ENCODE measurements at regions not wholly inside any gene's neighbourhood (a gene's known extent, or its start where the extent isn't known, plus 50 kb on each side); places are given as distances from the start of the nearest gene placed in this dataset.

DNA sequence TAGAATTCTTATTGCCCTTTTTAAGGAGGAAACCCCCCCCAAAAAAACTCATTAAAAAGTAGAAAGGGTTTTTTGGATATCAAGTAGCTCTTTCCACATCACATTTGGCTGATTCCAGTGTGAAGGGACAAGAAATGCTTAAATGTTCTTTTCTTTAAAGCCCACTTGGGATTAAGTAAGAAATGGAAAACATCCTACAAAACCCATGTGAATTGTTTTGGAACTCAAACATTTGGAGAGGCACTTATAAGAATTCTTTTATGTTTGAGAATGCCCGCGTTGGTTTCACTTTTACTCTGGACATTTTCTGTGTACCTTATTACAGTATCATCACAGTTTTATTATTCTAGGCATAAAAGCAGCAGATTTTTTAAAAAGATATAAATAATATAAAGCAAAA is 301.1 kb upstream of the ACTBL2 start:
- Histone ChIP-seq H3K4me1 (ENCODE audit: control insufficient read depth in 1 of 2, insufficient read depth in 2 of 2, low read length in 2 of 2) (no peaks in the 10 kb centered on the region), H3K27me3 (ENCODE audit: low read depth, low read length) (no peaks in the 10 kb centered on the region), H3K36me3 (ENCODE audit: control insufficient read depth in 1 of 2, insufficient read depth in 2 of 2, low read length in 2 of 2) (no peaks in the 10 kb centered on the region), H3K27ac (ENCODE audit: low read length) (no peak overlapping the region), H3K4me3 (ENCODE audit: low read depth in 1 of 2, low read length in 2 of 2) (no peak overlapping the region), H3K9me3 (ENCODE audit: control insufficient read depth in 1 of 2, low read length in 2 of 2) (no peaks in the 10 kb centered on the region)

DNA sequence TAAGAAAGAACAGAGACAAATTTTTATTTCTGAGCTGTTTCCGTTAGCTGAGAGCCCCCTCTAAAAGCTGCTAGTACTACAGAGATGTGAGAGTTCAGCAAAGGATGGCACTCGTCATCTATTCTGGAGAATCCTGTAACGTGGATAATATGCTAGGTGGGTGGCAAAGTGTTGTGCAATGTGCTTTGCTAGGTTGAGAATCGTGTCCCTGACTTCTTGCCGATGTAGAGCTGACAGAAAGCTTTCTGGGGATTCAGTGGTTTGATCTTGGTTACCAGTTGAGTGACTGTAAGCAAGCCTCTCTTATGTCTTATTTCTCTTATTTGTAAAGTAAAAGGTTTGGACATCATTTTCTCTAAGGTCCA is 298.3 kb upstream of the ACTBL2 start:
- no peak overlapping the region for H3K27ac ChIP-seq (ENCODE audit: low read length)
- no peaks in the 10 kb centered on the region for H3K9me3 ChIP-seq (ENCODE audit: control insufficient read depth in 1 of 2, low read length in 2 of 2)
- no peaks in the 10 kb centered on the region for H3K27me3 ChIP-seq (ENCODE audit: low read depth, low read length)
- H3K36me3 ChIP-seq (ENCODE audit: control insufficient read depth in 1 of 2, insufficient read depth in 2 of 2, low read length in 2 of 2): no peaks in the 10 kb centered on the region
- no peaks in the 10 kb centered on the region for H3K4me1 ChIP-seq (ENCODE audit: control insufficient read depth in 1 of 2, insufficient read depth in 2 of 2, low read length in 2 of 2)
- no peak overlapping the region for H3K4me3 ChIP-seq (ENCODE audit: low read depth in 1 of 2, low read length in 2 of 2)

DNA sequence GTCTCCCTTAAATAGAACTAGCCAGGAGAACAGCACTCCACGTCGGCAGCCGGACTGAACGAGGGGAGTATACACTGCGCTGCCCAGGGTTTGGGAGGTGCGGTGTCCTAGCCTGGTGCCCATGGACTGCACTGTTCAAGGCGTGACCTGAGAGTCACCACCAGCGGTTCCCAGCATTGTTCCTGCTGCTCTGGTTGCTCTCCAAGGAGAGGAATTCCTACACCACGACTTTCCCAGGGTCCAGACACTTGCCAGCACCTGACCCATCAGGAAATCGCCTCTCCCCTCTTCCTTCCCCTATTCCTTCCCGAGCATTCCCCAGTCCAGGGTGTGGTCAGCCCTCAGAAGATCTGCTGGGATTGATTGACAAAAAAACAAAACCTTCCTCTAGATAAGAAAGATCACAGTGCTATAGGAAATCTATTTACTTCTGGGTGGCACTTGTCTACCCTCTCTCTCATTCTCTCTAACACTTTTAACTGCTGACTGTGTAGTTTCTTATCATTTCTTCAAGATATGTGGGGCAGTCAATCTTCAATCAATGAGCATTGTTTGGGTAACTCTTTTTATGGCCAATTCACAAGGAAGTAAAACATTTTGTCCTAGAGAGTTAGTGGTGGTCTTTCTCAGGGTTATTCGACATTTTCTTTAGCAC is 297.8 kb upstream of the ACTBL2 start:
- no peak overlapping the region for H3K27ac ChIP-seq (ENCODE audit: low read length)
- no peak overlapping the region for H3K4me3 ChIP-seq (ENCODE audit: low read depth in 1 of 2, low read length in 2 of 2)
- H3K4me1 ChIP-seq (ENCODE audit: control insufficient read depth in 1 of 2, insufficient read depth in 2 of 2, low read length in 2 of 2): no peaks in the 10 kb centered on the region

DNA sequence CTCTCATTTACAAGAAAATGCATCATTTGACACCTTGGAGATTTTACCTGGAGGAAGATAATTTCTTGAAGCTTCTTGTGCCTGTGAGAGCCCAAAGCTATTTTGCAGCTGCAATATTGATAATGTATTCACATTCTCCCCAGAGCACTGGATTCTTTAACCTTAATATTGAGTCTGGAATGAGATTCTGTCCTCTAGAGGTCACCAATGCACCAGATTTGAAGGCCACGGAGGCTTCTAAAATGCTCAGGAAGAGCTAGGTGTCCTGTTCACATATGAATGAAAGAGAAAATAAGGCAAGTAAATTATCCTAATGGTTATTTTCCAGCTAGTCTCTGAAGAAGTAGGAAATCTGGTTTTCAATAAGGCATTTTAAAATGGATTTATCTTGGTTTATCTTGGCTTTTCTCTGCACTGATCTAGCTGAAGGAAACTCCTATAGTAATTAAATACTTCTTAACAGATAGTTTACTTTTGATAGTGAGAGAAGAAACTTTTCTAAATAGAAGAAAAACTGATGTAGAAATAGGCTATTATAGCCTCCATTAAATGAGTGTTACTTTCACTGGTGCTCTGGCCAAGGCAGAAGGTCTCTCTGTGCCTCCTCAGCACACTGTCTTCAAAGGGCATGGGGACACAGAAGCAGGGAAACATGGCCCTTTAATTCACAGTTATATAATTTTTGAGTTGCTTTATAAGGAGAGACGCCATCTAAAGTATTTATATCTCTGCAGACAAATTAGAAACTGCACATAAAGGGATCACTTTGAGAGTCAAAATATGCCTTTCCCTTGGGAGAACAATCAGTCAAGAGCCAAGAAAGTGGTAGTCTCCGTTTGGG is 297.0 kb upstream of the ACTBL2 start:
- Histone ChIP-seq H3K4me3 (ENCODE audit: low read depth in 1 of 2, low read length in 2 of 2) (no peak overlapping the region), H3K27ac (ENCODE audit: low read length) (no peak overlapping the region), H3K27me3 (ENCODE audit: low read depth, low read length) (no peaks in the 10 kb centered on the region)

More for the DNA sequence above, 297.8 kb upstream of the ACTBL2 start:
- no peaks in the 10 kb centered on the region for H3K36me3 ChIP-seq (ENCODE audit: control insufficient read depth in 1 of 2, insufficient read depth in 2 of 2, low read length in 2 of 2)
- H3K9me3 ChIP-seq (ENCODE audit: control insufficient read depth in 1 of 2, low read length in 2 of 2): no peaks in the 10 kb centered on the region
- no peaks in the 10 kb centered on the region for H3K27me3 ChIP-seq (ENCODE audit: low read depth, low read length)

DNA sequence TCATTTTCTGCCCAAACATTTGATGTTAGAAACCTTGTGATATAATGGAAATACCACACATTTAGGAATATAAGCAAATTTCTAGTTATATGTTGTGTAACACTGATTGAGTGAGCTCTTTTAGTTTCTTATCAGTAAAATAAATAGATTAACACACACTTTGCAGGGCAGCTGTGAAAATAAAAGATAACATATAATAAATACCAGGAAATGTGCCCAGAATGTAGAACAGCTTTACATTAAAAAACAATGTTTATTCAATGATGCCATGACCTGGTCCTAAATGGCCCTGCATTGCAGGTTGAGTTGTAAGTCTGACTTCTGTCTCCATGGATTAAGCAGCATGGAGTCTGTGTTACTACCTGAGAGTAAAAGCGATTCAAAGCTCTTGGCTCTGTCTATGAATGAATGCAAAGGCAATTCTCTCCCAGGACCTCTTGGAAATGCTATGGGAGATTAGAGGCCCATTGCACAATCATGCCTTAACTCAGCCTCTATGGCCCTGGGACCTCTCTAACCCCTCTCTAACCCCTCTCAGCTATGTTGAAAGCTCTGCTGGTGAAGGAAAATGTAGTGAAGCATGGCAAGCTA is 296.0 kb upstream of the ACTBL2 start:
- H3K4me1 ChIP-seq (ENCODE audit: control insufficient read depth in 1 of 2, insufficient read depth in 2 of 2, low read length in 2 of 2): no peaks in the 10 kb centered on the region
- H3K27me3 ChIP-seq (ENCODE audit: low read depth, low read length): no peaks in the 10 kb centered on the region
- H3K9me3 ChIP-seq (ENCODE audit: control insufficient read depth in 1 of 2, low read length in 2 of 2): no peaks in the 10 kb centered on the region
- H3K36me3 ChIP-seq (ENCODE audit: control insufficient read depth in 1 of 2, insufficient read depth in 2 of 2, low read length in 2 of 2): no peaks in the 10 kb centered on the region
- H3K27ac ChIP-seq (ENCODE audit: low read length): no peak overlapping the region
- no peak overlapping the region for H3K4me3 ChIP-seq (ENCODE audit: low read depth in 1 of 2, low read length in 2 of 2)

More for the DNA sequence above, 297.0 kb upstream of the ACTBL2 start:
- no peaks in the 10 kb centered on the region for H3K36me3 ChIP-seq (ENCODE audit: control insufficient read depth in 1 of 2, insufficient read depth in 2 of 2, low read length in 2 of 2)
- no peaks in the 10 kb centered on the region for H3K9me3 ChIP-seq (ENCODE audit: control insufficient read depth in 1 of 2, low read length in 2 of 2)
- no peaks in the 10 kb centered on the region for H3K4me1 ChIP-seq (ENCODE audit: control insufficient read depth in 1 of 2, insufficient read depth in 2 of 2, low read length in 2 of 2)

DNA sequence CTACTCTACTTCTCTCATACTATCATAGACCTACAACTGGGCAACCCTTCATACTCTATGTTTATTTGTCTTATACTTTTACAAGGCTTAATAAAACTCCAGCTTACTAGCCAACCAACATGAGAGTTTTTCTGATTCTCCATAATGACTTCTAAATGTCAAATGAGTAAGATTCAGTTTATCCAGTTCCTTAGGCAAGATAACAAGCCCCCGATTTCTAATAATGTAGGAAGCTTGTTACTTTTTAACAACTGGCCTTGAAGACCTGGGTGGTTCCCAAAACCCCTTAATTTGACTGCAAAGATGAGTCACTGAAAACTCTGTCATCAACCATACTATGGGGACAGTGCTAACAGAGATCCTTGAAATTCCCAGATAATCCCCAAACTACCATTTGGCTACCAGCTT is 294.6 kb upstream of the ACTBL2 start:
- Histone ChIP-seq H3K27me3 (ENCODE audit: low read depth, low read length) (no peaks in the 10 kb centered on the region), H3K27ac (ENCODE audit: low read length) (no peak overlapping the region), H3K36me3 (ENCODE audit: control insufficient read depth in 1 of 2, insufficient read depth in 2 of 2, low read length in 2 of 2) (no peaks in the 10 kb centered on the region), H3K4me3 (ENCODE audit: low read depth in 1 of 2, low read length in 2 of 2) (no peak overlapping the region), H3K9me3 (ENCODE audit: control insufficient read depth in 1 of 2, low read length in 2 of 2) (no peaks in the 10 kb centered on the region), H3K4me1 (ENCODE audit: control insufficient read depth in 1 of 2, insufficient read depth in 2 of 2, low read length in 2 of 2) (no peaks in the 10 kb centered on the region)

DNA sequence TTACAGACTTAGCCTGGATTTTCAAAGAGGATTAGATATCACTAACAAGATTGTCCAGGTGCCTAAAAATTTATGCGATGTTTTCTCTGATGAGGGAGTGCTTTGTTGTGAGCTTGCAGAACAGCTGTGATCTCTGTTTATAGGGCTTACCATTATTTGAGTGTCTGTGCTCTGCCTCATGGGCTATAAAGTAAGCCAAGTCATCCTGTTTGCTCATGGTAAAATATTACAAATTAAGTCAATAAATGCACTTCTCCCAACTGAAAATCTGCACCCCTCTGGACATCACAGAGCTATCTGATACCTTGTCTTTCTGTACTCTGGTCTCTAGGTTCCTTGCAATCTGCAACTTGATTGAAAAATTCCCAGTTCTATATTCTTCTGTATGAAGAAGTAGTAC is 293.4 kb upstream of the ACTBL2 start:
- no peaks in the 10 kb centered on the region for H3K4me1 ChIP-seq (ENCODE audit: control insufficient read depth in 1 of 2, insufficient read depth in 2 of 2, low read length in 2 of 2)
- H3K9me3 ChIP-seq (ENCODE audit: control insufficient read depth in 1 of 2, low read length in 2 of 2): no peaks in the 10 kb centered on the region
- no peaks in the 10 kb centered on the region for H3K27me3 ChIP-seq (ENCODE audit: low read depth, low read length)
- H3K4me3 ChIP-seq (ENCODE audit: low read depth in 1 of 2, low read length in 2 of 2): no peak overlapping the region
- no peak overlapping the region for H3K27ac ChIP-seq (ENCODE audit: low read length)
- no peaks in the 10 kb centered on the region for H3K36me3 ChIP-seq (ENCODE audit: control insufficient read depth in 1 of 2, insufficient read depth in 2 of 2, low read length in 2 of 2)

DNA sequence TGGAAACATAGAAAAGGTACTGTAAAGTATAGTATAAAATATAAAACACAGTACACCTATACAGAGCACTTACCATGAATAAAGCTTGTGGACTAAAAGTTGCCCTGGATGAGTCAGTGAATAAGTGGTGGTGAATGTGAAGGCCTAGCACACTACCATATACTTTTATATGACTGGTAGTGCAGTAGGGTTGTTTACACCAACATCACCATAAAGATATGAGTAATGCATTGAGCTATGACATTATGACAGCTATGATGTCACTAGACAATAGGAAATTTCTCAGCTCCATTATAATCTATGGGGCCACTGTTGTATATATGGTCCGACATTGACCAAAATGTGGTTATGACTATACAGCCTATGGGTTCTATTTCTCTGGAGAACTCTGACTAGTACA is 291.8 kb upstream of the ACTBL2 start:
- Histone ChIP-seq H3K36me3 (ENCODE audit: control insufficient read depth in 1 of 2, insufficient read depth in 2 of 2, low read length in 2 of 2) (no peaks in the 10 kb centered on the region), H3K4me3 (ENCODE audit: low read depth in 1 of 2, low read length in 2 of 2) (no peak overlapping the region), H3K27ac (ENCODE audit: low read length) (no peak overlapping the region), H3K4me1 (ENCODE audit: control insufficient read depth in 1 of 2, insufficient read depth in 2 of 2, low read length in 2 of 2) (no peaks in the 10 kb centered on the region), H3K9me3 (ENCODE audit: control insufficient read depth in 1 of 2, low read length in 2 of 2) (no peaks in the 10 kb centered on the region), H3K27me3 (ENCODE audit: low read depth, low read length) (no peaks in the 10 kb centered on the region)

DNA sequence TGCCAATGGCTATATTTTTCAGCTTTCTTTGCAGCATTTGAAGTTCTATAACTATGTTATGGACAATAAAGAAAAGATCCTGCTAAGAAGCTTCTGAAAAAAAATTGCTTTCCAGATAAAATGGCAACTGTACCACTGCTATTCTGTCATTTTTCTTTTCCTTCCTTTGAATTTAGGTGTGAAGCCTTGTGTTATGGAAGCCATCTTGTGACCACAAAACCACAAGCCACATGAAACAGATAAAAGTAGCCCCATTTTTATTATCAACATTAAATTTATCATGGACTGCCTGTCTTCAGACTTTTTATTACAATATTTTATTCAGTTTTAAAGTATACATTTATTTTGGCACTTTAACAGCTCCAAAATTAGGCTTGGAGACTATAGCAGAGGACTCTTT is 289.9 kb upstream of the ACTBL2 start:
- H3K4me1 ChIP-seq (ENCODE audit: control insufficient read depth in 1 of 2, insufficient read depth in 2 of 2, low read length in 2 of 2): no peaks in the 10 kb centered on the region
- no peak overlapping the region for H3K4me3 ChIP-seq (ENCODE audit: low read depth in 1 of 2, low read length in 2 of 2)
- no peaks in the 10 kb centered on the region for H3K36me3 ChIP-seq (ENCODE audit: control insufficient read depth in 1 of 2, insufficient read depth in 2 of 2, low read length in 2 of 2)
- H3K27ac ChIP-seq (ENCODE audit: low read length): no peak overlapping the region
- H3K27me3 ChIP-seq (ENCODE audit: low read depth, low read length): no peaks in the 10 kb centered on the region
- no peaks in the 10 kb centered on the region for H3K9me3 ChIP-seq (ENCODE audit: control insufficient read depth in 1 of 2, low read length in 2 of 2)

DNA sequence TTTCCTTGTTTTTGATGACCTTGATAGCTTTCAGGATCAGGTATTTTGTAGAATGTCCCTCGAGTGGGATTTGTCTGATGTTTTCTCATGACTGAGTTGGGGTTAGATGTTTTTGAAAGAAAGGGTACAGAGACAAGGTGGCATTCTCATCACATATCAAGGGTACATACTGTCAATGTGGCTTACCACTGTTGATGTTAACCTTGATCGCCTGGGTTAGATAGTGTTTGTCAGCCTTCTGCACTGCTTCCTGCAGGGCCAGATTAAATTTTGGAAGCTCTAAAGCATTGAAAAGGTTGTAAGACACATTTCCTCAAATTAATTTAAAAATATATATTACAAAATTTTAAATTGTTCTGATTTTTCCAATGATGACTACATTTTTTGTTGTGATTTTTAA is 287.4 kb upstream of the ACTBL2 start:
- Histone ChIP-seq H3K36me3 (ENCODE audit: control insufficient read depth in 1 of 2, insufficient read depth in 2 of 2, low read length in 2 of 2) (no peaks in the 10 kb centered on the region), H3K4me3 (ENCODE audit: low read depth in 1 of 2, low read length in 2 of 2) (no peak overlapping the region), H3K9me3 (ENCODE audit: control insufficient read depth in 1 of 2, low read length in 2 of 2) (no peaks in the 10 kb centered on the region), H3K27ac (ENCODE audit: low read length) (no peak overlapping the region), H3K27me3 (ENCODE audit: low read depth, low read length) (no peaks in the 10 kb centered on the region), H3K4me1 (ENCODE audit: control insufficient read depth in 1 of 2, insufficient read depth in 2 of 2, low read length in 2 of 2) (no peaks in the 10 kb centered on the region)

DNA sequence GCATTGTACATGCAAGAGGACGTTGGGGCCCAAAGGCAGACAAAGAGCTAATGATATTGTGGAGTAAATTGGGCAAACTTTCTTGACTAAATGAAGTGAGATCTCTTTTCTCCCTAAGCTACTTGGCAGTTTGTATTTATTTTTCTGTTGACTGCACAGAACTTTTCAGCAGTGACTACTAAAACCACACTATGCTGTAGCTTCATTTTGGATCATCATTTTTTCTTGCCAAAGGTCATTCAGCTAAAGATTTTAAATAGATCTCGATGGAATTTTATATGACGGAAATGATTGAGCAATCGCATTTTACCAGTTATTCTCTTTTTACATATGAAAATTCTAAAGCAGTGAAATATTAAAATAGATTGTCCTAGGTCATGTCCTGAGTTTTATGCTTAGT is 286.1 kb upstream of the ACTBL2 start:
- no peak overlapping the region for H3K4me3 ChIP-seq (ENCODE audit: low read depth in 1 of 2, low read length in 2 of 2)
- H3K27ac ChIP-seq (ENCODE audit: low read length): no peak overlapping the region
- H3K36me3 ChIP-seq (ENCODE audit: control insufficient read depth in 1 of 2, insufficient read depth in 2 of 2, low read length in 2 of 2): no peaks in the 10 kb centered on the region
- H3K9me3 ChIP-seq (ENCODE audit: control insufficient read depth in 1 of 2, low read length in 2 of 2): no peaks in the 10 kb centered on the region
- H3K4me1 ChIP-seq (ENCODE audit: control insufficient read depth in 1 of 2, insufficient read depth in 2 of 2, low read length in 2 of 2): no peaks in the 10 kb centered on the region
- H3K27me3 ChIP-seq (ENCODE audit: low read depth, low read length): no peaks in the 10 kb centered on the region
